Naive thymus-derived CD4-positive, alpha-beta T cell (primary cell): ENCODE measurements at regions not wholly inside any gene's neighbourhood (a gene's known extent, or its start where the extent isn't known, plus 50 kb on each side); places are given as distances from the start of the nearest gene placed in this dataset.

Experiments used
- ATAC-seq: fragments of 150-1000 bp; cut with Tn5 transposase; 2 replicates; pipeline ENCODE4 v1.10.0; 2021; ENCODE audit warnings: mild to moderate bottlenecking, moderate library complexity
- CTCF ChIA-PET: fragments of 350-600 bp; sonication (Branson Sonifier 250); formaldehyde crosslinking; loops from one replicate; lab custom pipeline; 2021; ENCODE audit warnings: antibody characterized with exemption; lab: Charles Lee
- POLR2A ChIA-PET: fragments of 350-600 bp; sonication (Branson Sonifier 250); formaldehyde crosslinking; loops from one replicate; lab custom pipeline; 2021; ENCODE audit warnings: antibody characterized with exemption, inconsistent platforms; lab: Charles Lee
- DNase-seq, 9 donors: peaks; one replicate each; pipeline versions ENCODE4 v3.0.0 to v3.0.0-alpha.2; 2020 to 2022; ENCODE audit warnings: mixed read lengths in 1 of 9
- H3K27ac ChIP-seq: one replicate; pipeline ENCODE4 v1.7.0; 2013; ENCODE audit warnings: mild to moderate bottlenecking, low read depth, low read length, moderate library complexity
- H3K27me3 ChIP-seq, 2 donors: one replicate each; pipeline ENCODE4 v1.7.0; 2013; ENCODE audit warnings: low read length in 2 of 2, mild to moderate bottlenecking in 2 of 2, moderate library complexity in 2 of 2; ENCODE audit not compliant: control insufficient read depth in 2 of 2, insufficient read depth in 2 of 2
- H3K36me3 ChIP-seq, 3 experiments: 1 replicate in 2 of 3; 2 replicates in 1 of 3; pipeline ENCODE4 v1.7.0; 2013; ENCODE audit warnings: low read length in 3 of 3, mild to moderate bottlenecking in 3 of 3, moderate library complexity in 1 of 3; ENCODE audit not compliant: insufficient read depth in 3 of 3, control insufficient read depth in 2 of 3
- H3K4me1 ChIP-seq, 2 donors: one replicate each; pipeline ENCODE4 v1.7.0; 2013; ENCODE audit warnings: low read length in 2 of 2, mild to moderate bottlenecking in 2 of 2, moderate library complexity in 1 of 2; ENCODE audit not compliant: control insufficient read depth in 2 of 2, insufficient read depth in 2 of 2
- H3K4me3 ChIP-seq: 2 replicates; pipeline ENCODE4 v1.7.0; 2013; ENCODE audit warnings: mild to moderate bottlenecking, low read length
- H3K9me3 ChIP-seq, 3 experiments: 1 replicate in 2 of 3; 2 replicates in 1 of 3; pipeline ENCODE4 v1.7.0; 2013; ENCODE audit warnings: low read length in 3 of 3; ENCODE audit not compliant: control insufficient read depth in 2 of 3
- H3K27ac Mint-ChIP-seq, 9 donors: one replicate each; pipeline ENCODE4 v1.8.0; 2020 to 2022; ENCODE audit warnings: mixed read lengths in 9 of 9, mild to moderate bottlenecking in 8 of 9, moderate library complexity in 5 of 9, inconsistent platforms in 2 of 9
- H3K27me3 Mint-ChIP-seq, 5 donors: one replicate each; pipeline ENCODE4 v1.8.0; 2021 to 2022; ENCODE audit warnings: mixed read lengths in 5 of 5, mild to moderate bottlenecking in 1 of 5
- H3K36me3 Mint-ChIP-seq, 5 donors: one replicate each; pipeline ENCODE4 v1.8.0; 2020 to 2022; ENCODE audit warnings: mixed read lengths in 5 of 5, mild to moderate bottlenecking in 3 of 5, inconsistent platforms in 1 of 5
- H3K4me1 Mint-ChIP-seq, 7 donors: one replicate each; pipeline ENCODE4 v1.8.0; 2020 to 2022; ENCODE audit warnings: mixed read lengths in 7 of 7, mild to moderate bottlenecking in 3 of 7, inconsistent platforms in 1 of 7
- H3K4me3 Mint-ChIP-seq, 10 donors: one replicate each; pipeline ENCODE4 v1.8.0; 2020 to 2022; ENCODE audit warnings: mild to moderate bottlenecking in 10 of 10, mixed read lengths in 10 of 10, moderate library complexity in 6 of 10, inconsistent platforms in 2 of 10
- H3K9me3 Mint-ChIP-seq, 11 donors: one replicate each; pipeline ENCODE4 v1.8.0; 2020 to 2022; ENCODE audit warnings: mixed read lengths in 11 of 11, mild to moderate bottlenecking in 4 of 11, inconsistent platforms in 1 of 11, moderate library complexity in 1 of 11
- intact Hi-C, 2 donors: fragments of 100-400 bp; cut with micrococcal nuclease; formaldehyde crosslinking; loops; one replicate each; pipeline ENCODE4 v1.15.1; 2023

GRCh38 chr1:90579212-90579802 is 137.8 kb downstream of the BARHL2 start:
- intact Hi-C loops, result loop anchor here (1.0 to 2.0 kb wide), 4 partner anchors 385 to 699 kb away; no protein-coding TSS in a partner anchor
- no peaks in the 10 kb centered on the region for H3K36me3 ChIP-seq
- Mint-ChIP-seq H3K27me3 (peaks cover 0 to 7% (median 4%) of the 10 kb centered on the region in 5 donors), H3K36me3 (no peaks in the 10 kb centered on the region), H3K27ac (no peak overlapping the region), H3K4me3 (no peak overlapping the region), H3K4me1 (no peaks in the 10 kb centered on the region), H3K9me3 (peaks cover 0 to 3% (median 0%) of the 10 kb centered on the region in 11 donors)
- H3K4me1 ChIP-seq, result no peaks in the 10 kb centered on the region
- H3K27ac ChIP-seq, result no peak overlapping the region
- POLR2A ChIA-PET, result no interaction called here
- peak in 6 of 9 donors; percentile 12 to 49 (median 34) for DNase-seq
- no peaks in the 10 kb centered on the region for H3K9me3 ChIP-seq
- H3K4me3 ChIP-seq, result no peak overlapping the region
- no peaks in the 10 kb centered on the region for H3K27me3 ChIP-seq
- no peak for ATAC-seq
- CTCF ChIA-PET, result interaction anchor here (1.0 to 2.9 kb wide), 7 partner anchors 12 to 586 kb away, joined by 3 to 13 read pairs (median 4); no protein-coding TSS in a partner anchor

- ChIA-PET CTCF (no interaction called here), POLR2A (no interaction called here)
- intact Hi-C loops, result no loop called here
- Mint-ChIP-seq H3K4me1 (peaks cover 0 to 1% (median 0%) of the 10 kb centered on the region in 7 donors), H3K27ac (no peak overlapping the region), H3K9me3 (no peaks in the 10 kb centered on the region), H3K36me3 (no peaks in the 10 kb centered on the region), H3K4me3 (no peak overlapping the region), H3K27me3 (peaks cover 0 to 22% (median 14%) of the 10 kb centered on the region in 5 donors)
- H3K36me3 ChIP-seq, result no peaks in the 10 kb centered on the region
- ATAC-seq, result no peak
- no peak overlapping the region for H3K27ac ChIP-seq
- no peak overlapping the region for H3K4me3 ChIP-seq
- H3K9me3 ChIP-seq, result no peaks in the 10 kb centered on the region
- H3K27me3 ChIP-seq, result peaks cover 0 to 5% of the 10 kb centered on the region in 2 donors
- H3K4me1 ChIP-seq, result no peaks in the 10 kb centered on the region
- no peak for DNase-seq
These were observed 142.3 kb downstream of the BARHL2 start for GRCh38 chr1:90574692-90575370.

- no peak for DNase-seq
- CTCF ChIA-PET, result no interaction called here
- Histone ChIP-seq H3K4me3 (no peak overlapping the region), H3K9me3 (no peaks in the 10 kb centered on the region), H3K4me1 (no peaks in the 10 kb centered on the region), H3K36me3 (no peaks in the 10 kb centered on the region), H3K27ac (no peak overlapping the region), H3K27me3 (peaks cover 0 to 5% of the 10 kb centered on the region in 2 donors)
- intact Hi-C loops, result no loop called here
- Mint-ChIP-seq H3K36me3 (no peaks in the 10 kb centered on the region), H3K27ac (no peak overlapping the region), H3K4me1 (peaks cover 0 to 1% (median 0%) of the 10 kb centered on the region in 7 donors), H3K4me3 (no peak overlapping the region), H3K9me3 (no peaks in the 10 kb centered on the region), H3K27me3 (peaks cover 0 to 29% (median 14%) of the 10 kb centered on the region in 5 donors)
- no peak for ATAC-seq
- POLR2A ChIA-PET, result no interaction called here
These were observed 143.4 kb downstream of the BARHL2 start for GRCh38 chr1:90573736-90574135.

- peaks cover 0 to 36% (median 15%) of the 10 kb centered on the region in 5 donors for H3K27me3 Mint-ChIP-seq
- H3K36me3 ChIP-seq, result no peaks in the 10 kb centered on the region
- DNase-seq, result no peak
- H3K9me3 ChIP-seq, result no peaks in the 10 kb centered on the region
- no peaks in the 10 kb centered on the region for H3K9me3 Mint-ChIP-seq
- ChIA-PET CTCF (no interaction called here), POLR2A (no interaction called here)
- no peaks in the 10 kb centered on the region for H3K4me1 ChIP-seq
- H3K4me3 Mint-ChIP-seq, result no peak overlapping the region
- peaks cover 0 to 5% of the 10 kb centered on the region in 2 donors for H3K27me3 ChIP-seq
- ATAC-seq, result no peak
- no peak overlapping the region for H3K27ac ChIP-seq
- H3K4me1 Mint-ChIP-seq, result peaks cover 0 to 1% (median 0%) of the 10 kb centered on the region in 7 donors
- intact Hi-C loops, result no loop called here
- H3K27ac Mint-ChIP-seq, result no peak overlapping the region
- no peaks in the 10 kb centered on the region for H3K36me3 Mint-ChIP-seq
- no peak overlapping the region for H3K4me3 ChIP-seq
These were observed 144.7 kb downstream of the BARHL2 start for GRCh38 chr1:90572446-90572845.

- peaks cover 0 to 42% (median 19%) of the 10 kb centered on the region in 5 donors for H3K27me3 Mint-ChIP-seq
- no peak for ATAC-seq
These were observed 148.7 kb downstream of the BARHL2 start for GRCh38 chr1:90568436-90568835.

GRCh38 chr1:90564164-90564563 is 152.9 kb downstream of the BARHL2 start:
- no peak overlapping the region for H3K27ac Mint-ChIP-seq
- DNase-seq (no peak), ATAC-seq (no peak)
- Histone ChIP-seq H3K27ac (no peak overlapping the region), H3K36me3 (no peaks in the 10 kb centered on the region), H3K4me3 (no peak overlapping the region), H3K27me3 (peaks cover 0 to 4% of the 10 kb centered on the region in 2 donors), H3K9me3 (no peaks in the 10 kb centered on the region), H3K4me1 (no peaks in the 10 kb centered on the region)
- peaks cover 0 to 3% (median 0%) of the 10 kb centered on the region in 7 donors for H3K4me1 Mint-ChIP-seq
- POLR2A ChIA-PET, result no interaction called here
- CTCF ChIA-PET, result interaction anchor here (0.9 kb wide), 1 partner anchor 15 kb away, joined by 5 read pairs; no protein-coding TSS in a partner anchor
- intact Hi-C loops, result no loop called here
- peaks cover 0 to 1% (median 0%) of the 10 kb centered on the region in 11 donors for H3K9me3 Mint-ChIP-seq
- H3K27me3 Mint-ChIP-seq, result peaks cover 0 to 27% (median 18%) of the 10 kb centered on the region in 5 donors
- H3K4me3 Mint-ChIP-seq, result no peak overlapping the region
- no peaks in the 10 kb centered on the region for H3K36me3 Mint-ChIP-seq

More at GRCh38 chr1:90568436-90568835, 148.7 kb downstream of the BARHL2 start:
- peaks cover 0 to 1% (median 0%) of the 10 kb centered on the region in 7 donors for H3K4me1 Mint-ChIP-seq
- no peaks in the 10 kb centered on the region for H3K9me3 ChIP-seq
- H3K36me3 ChIP-seq, result no peaks in the 10 kb centered on the region
- H3K27ac ChIP-seq, result no peak overlapping the region
- no peak for DNase-seq
- no peak overlapping the region for H3K4me3 ChIP-seq
- peaks cover 0 to 4% of the 10 kb centered on the region in 2 donors for H3K27me3 ChIP-seq
- H3K9me3 Mint-ChIP-seq, result no peaks in the 10 kb centered on the region
- ChIA-PET CTCF (interaction anchor here (0.5 to 2.1 kb wide), 3 partner anchors 11 to 597 kb away, joined by 3 to 13 read pairs (median 6); no protein-coding TSS in a partner anchor), POLR2A (interaction anchor here (0.6 kb wide), 1 partner anchor 233 kb away, joined by 5 read pairs; no protein-coding TSS in a partner anchor)
- H3K4me1 ChIP-seq, result no peaks in the 10 kb centered on the region
- H3K36me3 Mint-ChIP-seq, result no peaks in the 10 kb centered on the region
- H3K4me3 Mint-ChIP-seq, result no peak overlapping the region
- intact Hi-C loops, result no loop called here
- H3K27ac Mint-ChIP-seq, result no peak overlapping the region
